KG1 (cell line): ENCODE measurements at regions not wholly inside any gene's neighbourhood (a gene's known extent, or its start where the extent isn't known, plus 50 kb on each side); places are given as distances from the start of the nearest gene placed in this dataset.
"Not testable (repeated sequence)": the region's sequence is repeated elsewhere in the genome, so short reads cannot be mapped to it uniquely, and the experiment has no call there.

ENCODE experiments used
- DNase-seq: peaks from one replicate; lab custom pipeline; 2025; lab: John Stamatoyannopoulos, UW

DNA sequence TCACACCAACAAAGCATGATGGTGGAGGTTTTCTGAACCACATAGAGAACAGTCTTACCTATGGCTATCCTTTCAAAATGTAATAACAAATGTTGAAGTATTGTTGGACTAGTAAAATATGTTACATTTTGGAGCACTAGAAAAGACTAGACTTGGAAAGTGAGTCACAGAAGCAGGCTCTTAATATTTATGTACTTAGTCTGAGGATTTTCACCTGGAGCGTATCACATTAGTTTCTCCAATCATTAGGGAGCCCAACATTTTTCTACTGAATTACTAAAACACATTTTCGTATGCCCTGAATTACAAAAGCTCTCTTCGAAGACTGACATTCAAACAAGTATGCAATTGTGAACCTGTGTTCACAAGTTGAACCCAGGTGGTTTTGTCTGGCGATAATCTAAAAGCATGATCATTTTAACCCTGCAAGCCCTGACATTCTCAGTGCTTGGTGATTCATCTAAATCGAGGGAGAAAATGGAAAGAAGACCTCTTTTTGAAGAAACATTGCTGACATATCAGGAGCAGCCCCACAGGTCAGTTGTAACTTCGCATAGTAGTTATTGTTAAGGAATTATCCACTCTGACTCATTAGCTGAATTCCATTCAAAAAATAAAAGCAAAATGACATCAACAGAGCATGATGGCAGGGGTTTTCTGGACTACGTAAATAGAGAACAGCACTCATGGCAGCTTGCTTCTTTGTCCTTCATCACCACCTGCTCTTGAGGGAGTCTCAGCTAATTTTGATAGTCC, 679.8 kb upstream of the NECTIN3 start:
- DNase-seq, result no peak

DNA sequence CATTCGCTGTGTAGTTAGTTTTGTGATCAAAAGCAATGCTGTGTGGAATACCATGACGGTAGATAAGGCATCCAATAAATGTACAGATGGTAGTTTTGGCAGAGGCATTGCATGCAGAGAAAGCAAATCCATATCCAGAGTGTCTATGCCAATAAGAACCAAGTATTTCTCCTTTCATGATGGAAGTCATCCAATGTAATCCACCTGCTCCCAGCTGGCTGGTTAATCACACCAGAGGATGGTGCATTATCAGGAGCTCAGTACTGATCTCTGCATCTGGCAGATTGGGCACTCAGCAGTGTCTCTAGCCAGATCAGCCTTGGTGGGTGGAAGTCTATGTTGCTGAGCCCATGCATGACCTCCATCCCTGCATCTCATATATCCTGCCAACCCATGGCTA, 677.7 kb upstream of the NECTIN3 start:
- DNase-seq, result no peak

DNA sequence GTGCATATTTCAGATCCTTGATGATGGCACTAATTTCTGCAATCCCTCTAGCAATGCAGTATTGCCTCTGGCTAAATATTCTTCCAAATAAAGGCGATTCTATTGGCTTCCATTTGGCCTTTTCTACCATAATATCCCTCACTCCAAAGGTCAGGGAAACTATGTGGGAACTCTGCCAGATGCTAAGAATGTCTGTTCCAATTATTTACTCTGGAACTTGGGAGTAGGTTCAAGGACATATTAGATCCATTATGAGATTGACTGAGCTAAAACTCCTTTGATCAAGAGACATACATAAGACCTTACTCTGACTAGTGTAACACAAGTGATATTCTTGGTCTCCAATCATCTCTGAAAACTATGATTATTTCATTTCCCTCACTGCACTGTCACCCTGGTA, 674.5 kb upstream of the NECTIN3 start:
- no peak for DNase-seq

DNA sequence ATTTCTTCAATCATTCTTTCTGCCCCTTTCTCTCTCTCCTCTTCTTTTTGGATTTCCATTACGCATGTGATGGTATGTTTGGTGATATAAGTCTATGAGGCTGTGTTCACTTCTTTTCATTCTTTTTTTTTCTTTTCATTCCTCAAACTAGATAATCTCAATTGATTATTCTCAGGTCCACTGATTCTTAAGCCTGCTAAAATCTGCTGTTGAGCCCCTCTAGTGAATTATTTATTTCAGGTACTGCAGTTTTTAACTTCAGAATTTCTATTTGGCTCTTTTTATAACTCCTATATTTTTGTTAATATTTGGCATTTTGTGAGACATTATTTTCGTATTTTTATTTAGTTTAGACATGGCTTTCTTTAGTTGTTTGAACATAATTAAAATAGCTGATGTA, 671.3 kb upstream of the NECTIN3 start:
- DNase-seq, result no peak

DNA sequence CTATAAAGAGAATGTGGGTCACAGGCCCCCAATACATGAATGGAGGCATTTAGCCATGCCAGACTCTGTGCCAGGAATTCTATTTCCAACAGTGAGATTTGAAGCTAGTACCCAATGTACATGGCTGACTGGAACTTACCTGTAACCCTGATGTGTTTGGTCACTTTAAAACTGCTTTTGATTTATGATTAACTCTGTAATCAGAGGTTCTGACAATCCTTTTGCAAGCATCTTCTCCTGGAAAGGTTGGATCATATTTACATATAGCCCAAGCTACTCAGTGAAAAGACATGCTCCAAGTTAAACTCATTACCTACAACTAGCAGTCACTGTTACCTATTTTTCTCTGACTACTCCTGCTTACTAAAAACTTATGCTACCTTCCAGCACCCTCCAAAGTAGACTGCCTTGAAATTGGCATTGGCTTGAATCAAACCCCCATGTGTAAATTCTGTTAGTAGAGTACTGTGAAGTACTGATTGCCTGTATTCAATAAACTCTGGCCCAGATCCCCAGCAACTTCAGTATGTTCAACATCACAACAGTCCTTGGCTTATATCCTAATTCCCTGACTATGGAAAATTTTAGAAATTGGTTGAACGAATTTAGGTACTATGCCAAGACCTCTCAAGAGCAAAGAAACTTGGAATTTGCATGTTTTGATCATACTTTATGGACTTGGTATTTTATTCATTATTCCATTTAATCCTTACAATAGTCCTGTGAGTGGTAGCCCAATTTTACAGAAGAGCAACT, 665.6 kb upstream of the NECTIN3 start:
- DNase-seq, result no peak

DNA sequence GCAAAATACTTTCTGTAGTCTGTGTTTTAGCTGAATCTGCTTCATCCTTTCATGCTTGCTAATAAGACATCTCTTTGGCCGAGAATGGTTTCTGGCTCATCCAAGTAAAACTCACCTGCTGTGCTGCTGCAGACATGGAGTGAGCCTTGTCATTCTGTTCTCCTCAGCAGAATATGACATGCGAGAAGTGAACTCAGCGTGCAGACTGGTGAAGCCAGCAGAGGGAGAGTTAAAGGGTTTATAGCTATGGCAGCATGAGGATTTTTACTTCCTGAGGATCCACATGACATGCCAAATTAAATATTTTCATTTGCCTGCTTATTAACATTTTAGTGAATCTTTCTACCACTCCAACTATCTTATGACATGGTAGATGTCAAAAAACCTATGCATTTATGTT, 658.4 kb upstream of the NECTIN3 start:
- DNase-seq, result no peak

DNA sequence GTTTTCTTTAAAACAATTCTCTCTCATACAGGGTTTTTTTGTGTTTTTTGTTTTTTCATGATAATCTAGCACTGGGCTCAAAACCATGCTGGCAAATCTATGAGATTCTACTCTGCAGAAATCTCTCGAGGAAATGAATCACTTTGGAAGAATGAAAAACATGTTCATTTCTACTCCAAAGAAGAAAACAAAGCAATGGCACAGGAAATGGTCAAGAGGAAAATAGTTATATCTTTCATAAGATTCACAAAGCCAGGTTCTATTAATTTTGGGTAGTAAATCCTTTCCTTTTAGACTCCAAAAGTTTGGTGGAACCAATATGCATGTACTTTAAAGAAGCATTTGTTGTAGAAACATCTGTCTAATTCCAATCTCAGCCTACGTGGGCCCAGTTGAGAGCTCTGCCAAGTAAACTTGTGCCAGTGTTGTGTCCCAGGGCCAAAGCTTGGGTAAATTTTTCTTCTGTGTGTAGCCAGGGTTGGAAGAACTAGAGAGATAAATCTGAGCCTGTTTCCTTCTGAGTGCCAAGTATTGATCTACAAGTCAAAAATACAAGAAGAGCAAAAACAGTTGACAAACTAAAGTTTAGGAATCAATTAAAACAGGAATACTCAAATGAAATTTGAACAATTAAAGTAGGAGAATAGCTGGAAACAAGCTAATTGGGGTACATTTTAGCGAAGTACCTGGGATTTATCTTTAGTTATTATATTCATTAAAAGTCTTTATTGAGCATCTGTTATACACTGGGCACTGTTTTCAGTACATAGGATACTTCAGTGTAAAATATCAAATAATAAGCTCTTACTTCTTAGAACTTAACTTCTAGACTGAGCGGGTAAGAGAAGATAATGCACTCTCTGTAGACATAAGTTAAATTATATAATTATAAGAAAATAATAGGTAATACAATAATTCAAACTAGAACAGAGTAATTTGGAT, 657.5 kb upstream of the NECTIN3 start:
- no peak for DNase-seq

DNA sequence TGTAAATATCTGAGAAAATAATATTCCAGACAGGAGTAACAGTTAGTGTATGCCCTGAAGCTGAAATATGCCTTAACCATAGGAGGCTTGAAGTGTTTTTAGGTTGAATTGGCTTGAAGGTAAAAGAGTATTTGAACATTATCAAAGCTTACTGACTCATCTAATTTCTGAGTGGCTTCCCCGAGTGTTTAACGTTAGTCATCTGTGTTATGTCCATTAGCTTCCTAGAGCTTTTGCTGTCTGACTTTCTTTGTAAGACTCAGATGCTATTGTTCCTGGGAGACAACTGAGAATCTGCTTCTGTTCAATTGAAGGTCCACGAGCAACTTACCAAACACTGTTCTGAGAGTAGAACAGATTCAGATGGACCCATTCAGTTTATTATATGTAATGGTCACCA, 656.8 kb upstream of the NECTIN3 start:
- no peak for DNase-seq

DNA sequence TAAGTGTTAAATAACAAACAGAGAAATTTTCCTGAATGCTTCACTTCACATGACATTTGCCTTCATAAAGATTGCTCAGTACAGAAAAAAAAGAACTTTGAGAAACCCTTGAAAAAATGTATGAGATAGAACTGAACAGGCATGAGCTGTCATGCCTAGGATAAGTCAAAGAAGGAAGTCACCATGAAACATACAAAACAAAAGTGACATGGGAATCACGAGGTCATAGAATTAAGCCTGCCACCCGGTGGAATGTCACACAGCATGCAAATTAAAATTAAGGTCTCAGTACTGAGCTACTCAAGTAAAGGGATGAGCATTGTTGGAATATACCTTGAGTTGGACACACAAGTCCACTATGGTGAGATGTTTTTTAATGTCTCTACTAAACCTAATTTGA, 652.5 kb upstream of the NECTIN3 start:
- no peak for DNase-seq

DNA sequence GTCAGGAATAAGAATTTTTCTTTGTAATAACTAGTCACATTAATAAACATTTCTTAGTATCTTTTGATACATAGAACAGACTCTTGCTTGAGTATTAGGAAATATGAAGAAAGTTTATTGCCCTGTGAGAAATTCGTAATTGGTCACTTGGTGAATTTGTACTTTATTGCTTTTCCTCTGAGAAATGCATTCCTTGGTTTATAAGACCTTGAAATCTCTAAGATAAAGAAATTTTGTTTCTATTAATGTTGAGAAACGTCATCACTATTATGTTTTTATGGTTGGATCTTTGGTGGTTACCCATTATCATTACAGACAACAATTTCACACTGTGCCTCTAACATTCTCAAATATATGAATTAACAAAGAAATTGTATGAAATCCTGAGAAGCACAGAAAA, 652.0 kb upstream of the NECTIN3 start:
- no peak for DNase-seq

DNA sequence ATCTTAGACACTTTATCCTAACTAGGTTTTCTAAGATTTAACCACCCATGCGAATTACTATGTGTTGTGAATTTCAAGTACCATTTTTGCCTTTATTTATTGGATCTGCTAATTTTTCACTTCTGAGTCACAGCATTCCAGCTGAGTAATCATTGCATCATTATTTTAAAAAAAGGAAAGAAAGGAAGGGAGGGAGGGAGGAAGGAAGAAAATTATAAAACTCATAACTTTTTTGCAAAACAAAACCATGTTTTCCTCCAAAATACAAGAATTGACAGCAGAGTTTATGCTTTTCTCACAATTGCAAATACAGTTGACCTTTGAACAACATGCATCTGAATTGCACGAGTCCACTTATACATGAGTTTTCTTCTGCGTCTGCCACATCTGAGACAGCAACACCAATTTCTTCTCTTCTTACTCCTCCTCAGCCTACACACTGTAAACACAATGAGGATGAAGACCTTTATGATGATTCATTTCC, 651.4 kb upstream of the NECTIN3 start:
- no peak for DNase-seq

DNA sequence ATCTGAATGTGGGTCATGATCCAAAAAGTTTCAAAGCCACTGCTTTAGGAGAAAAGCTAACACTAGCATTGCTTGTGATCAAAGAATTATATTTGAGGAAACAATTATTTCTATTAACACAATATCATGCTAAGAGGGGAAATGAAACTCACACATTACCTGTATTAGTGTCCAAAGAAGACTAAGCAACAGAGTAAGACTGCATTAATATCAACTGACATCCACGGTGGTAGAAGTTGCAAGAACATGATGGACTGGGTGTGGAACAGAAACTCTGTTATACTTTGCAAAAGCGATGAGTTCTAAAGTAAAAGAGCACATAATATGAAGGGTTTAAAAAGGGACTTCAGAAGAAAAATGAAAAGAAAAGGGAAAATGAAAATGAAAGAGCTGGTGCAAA, 648.3 kb upstream of the NECTIN3 start:
- DNase-seq, result no peak

DNA sequence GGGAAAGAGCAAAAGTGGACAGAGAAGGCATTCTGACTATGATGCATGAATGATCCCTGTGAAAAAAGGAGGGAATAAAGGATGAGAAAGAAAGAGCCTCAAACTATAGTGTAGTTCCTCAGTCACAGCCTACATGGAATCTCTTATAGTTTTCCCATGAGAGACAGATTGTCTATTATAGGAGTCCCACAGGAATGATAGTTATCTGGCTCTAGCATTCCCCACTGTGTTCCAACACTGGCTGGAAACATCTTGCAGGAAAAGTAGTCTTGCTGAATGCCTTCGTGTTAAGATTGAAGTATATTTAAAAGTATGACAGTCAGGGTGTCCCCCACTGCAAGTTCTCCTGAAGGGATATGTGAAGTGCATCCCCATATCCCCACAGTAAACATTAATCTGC, 641.5 kb upstream of the NECTIN3 start:
- DNase-seq, result no peak

DNA sequence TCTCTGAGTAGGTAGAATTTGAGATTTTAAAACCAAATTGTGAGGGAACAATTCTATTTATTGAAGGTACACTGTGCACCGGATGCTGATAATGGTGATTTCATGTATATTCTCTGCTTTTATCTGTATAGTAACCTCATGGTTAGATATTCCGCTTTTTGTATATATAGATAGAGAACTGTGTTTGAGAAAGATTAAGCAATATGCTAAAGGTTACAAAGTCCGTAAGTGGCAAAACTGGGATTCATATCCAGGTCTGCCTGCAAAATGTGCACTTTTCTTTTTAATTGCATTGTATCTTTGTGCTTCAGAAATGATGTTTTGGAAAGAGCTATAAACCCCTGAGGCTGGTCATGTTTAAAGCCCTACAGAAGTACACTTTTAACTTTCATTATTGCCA, 635.4 kb upstream of the NECTIN3 start:
- DNase-seq, result no peak

DNA sequence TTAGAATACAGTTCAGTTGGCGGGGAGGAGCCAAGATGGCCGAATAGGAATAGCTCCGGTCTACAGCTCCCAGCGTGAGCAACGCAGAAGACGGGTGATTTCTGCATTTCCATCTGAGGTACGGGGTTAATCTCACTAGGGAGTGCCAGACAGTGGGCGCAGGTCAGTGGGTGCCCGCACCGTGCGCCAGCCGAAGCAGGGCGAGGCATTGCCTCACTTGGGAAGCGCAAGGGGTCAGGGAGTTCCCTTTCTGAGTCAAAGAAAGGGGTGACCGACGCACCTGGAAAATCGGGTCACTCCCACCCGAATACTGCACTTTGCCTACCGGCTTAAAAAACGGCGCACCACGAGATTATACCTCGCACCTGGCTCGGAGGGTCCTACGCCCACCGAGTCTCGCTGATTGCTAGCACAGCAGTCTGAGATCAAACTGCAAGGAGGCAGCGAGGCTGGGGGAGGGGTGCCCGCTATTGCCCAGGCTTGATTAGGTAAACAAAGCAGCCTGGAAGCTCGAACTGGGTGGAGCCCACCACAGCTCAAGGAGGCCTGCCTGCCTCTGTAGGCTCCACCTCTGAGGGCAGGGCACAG, 631.5 kb upstream of the NECTIN3 start:
- DNase-seq, result not testable (repeated sequence)

DNA sequence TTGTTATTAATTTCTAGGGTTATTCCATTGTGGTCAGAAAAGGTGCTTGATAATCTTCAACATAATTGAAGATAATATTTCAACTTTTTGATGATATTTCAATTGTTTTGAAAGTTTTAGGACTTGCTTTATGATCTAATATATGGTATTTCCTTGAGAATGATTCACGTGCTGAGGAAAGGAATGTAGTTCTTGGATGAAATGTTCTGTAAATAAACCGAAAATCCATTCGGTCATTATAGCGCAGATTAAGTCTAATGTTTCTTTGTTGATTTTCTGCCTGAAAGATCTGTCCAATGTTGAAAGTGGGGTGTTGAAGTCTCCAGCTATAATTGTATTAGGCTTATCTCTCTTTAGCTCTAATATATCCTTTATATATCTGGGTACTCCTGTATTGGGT, 617.5 kb upstream of the NECTIN3 start:
- no peak for DNase-seq

DNA sequence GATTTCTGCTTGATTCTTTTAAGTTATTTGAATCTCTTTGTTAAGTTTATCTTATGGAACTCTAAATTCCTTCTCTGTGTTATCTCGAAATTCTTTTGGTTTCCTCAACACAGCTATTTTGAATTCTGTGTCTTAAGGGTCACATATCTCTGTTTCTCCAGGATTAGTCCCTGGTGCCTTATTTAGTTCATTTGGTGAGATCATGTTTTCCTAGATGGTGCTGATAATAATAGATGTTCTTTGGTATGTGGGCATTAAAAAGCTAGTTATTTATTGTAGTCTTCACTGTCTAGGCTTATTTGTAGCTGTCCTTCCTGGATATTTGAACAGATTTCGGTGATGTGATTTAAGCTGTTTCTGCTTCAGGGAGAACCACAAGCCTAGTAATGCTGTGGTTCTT, 615.6 kb upstream of the NECTIN3 start:
- no peak for DNase-seq

DNA sequence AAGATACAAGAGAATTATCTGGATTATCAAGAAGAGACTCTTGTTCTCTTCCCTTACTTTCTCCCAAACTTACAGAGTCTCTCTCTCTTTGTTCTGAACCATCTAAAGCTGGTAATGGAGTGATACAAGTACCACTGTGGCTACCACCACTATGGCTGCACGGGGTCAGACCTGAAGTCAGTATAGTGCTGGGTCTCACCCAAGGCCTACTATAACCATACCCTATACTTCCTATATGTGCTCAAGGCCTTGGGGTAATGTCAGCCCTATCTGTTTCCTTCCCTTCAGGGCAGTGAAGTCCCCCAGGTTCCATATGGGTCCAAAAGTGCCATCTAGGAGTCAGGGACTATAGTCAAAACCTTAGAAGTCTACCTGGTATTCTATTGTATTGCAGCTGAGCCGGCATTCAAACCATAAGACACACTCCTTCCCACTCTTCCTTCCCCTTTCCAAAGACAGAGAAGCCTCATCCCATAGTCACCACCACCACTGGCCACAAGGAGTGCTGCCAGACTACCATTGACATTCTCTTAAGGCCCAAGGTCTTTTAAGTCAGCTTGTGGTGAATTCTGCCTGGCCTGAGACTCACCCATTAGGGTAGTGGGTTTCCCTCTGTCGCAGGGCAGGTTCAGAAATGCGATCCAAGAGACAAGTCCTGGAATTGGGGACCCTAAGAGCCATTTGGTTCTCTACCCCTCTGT, 615.0 kb upstream of the NECTIN3 start:
- DNase-seq, result no peak

DNA sequence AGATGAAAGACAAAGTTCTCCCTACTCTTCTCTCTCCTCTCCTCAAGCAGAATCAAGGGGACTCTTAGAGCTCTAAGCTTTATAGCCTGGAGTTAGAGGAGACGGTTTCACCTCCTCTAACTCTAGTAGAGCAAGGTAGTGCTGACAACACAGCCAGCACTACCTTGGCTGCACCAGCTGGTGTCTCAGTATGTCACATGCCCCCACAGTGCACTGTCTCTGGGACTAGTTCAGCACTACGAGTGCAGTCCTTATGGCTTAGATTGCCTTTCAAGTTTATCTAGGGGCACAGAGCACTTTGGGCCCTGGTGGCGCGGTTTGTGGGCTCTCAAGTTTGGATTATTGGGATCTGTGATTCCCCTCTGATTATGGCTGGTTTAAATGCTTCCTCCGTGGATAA, 614.1 kb upstream of the NECTIN3 start:
- no peak for DNase-seq

DNA sequence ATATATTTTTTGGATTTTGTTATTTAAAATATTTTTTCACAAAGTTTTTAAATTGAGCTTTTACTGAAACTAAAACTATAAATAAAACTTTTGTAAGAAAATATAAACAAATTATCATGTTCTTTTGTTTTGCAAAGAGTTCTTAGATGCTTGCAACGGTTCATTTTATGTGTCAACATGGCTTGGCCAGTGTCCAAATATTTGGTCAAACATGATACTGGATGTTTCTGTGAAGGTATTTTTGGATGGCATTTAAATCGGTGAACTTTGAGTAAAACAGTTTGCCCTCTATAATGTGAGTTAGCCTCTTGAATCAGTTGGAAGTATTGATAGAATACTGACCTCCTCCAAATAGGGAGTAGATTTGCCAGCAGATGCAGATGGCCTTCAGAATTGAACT, 612.6 kb upstream of the NECTIN3 start:
- DNase-seq, result no peak

DNA sequence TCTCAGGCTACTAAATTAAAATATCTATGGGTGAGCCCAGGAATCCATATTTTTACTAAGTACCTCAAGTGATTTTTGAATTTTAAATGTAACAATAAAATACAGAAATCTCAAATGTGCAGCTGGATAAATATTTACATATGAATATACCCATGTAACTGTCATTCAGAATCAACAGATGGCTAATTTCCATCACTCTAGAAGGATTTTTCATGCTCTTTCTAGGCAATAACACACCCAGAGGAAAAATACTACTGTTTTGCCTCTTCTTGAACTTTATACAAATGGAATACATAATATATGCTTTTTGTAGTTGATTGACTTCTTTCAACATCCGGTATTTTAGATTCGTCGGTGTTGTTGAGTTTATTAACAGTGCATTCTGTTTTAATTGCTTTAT, 601.3 kb upstream of the NECTIN3 start:
- no peak for DNase-seq

DNA sequence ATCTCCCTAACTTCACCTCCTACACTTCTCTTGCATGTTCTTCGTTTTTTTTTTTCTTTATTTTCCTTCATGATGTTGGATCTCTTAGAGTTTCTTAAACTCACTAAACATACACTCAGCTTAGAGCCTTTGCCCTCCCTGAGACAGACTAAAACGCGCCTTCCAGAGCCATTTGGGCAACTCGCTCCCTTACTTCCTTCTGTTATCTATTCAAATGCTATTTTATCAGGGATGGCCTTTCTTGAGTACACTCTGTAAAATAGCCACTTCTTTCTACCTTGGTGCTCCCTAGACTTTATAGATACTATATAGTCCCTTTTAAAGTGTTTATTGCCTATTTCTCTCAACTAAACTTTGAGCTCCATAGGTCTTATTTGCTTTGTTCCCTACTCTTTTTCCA, 598.2 kb upstream of the NECTIN3 start:
- no peak for DNase-seq
